ENCODE measurements at regions not wholly inside any gene's neighbourhood (a gene's known extent, or its start where the extent isn't known, plus 50 kb on each side); places are given as distances from the start of the nearest gene placed in this dataset.

- H3K9me2 ChIP-seq (ENCODE audit: insufficient read depth) = no peaks in the 10 kb centered on the region
- BruUV-seq (replicated peaks) = no TSS peak
- no peak overlapping the region for H3K4me2 ChIP-seq
- H3K36me3 ChIP-seq (ENCODE audit: low read depth) = no peaks in the 10 kb centered on the region
- H2AFZ ChIP-seq = no peak overlapping the region
- H3K9me3 ChIP-seq (ENCODE audit: insufficient read depth, low read depth) = no peaks in the 10 kb centered on the region
- H3K27me3 ChIP-seq (ENCODE audit: insufficient read depth, low read depth) = no peaks in the 10 kb centered on the region
- no peak for TF ChIP-seq EZH2 (IDR thresholded peaks at IDR 0.05; ENCODE audit: low read depth)
- TF ChIP-seq, protein P1, sequence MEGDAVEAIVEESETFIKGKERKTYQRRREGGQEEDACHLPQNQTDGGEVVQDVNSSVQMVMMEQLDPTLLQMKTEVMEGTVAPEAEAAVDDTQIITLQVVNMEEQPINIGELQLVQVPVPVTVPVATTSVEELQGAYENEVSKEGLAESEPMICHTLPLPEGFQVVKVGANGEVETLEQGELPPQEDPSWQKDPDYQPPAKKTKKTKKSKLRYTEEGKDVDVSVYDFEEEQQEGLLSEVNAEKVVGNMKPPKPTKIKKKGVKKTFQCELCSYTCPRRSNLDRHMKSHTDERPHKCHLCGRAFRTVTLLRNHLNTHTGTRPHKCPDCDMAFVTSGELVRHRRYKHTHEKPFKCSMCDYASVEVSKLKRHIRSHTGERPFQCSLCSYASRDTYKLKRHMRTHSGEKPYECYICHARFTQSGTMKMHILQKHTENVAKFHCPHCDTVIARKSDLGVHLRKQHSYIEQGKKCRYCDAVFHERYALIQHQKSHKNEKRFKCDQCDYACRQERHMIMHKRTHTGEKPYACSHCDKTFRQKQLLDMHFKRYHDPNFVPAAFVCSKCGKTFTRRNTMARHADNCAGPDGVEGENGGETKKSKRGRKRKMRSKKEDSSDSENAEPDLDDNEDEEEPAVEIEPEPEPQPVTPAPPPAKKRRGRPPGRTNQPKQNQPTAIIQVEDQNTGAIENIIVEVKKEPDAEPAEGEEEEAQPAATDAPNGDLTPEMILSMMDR (conservative IDR thresholded peaks at IDR 0.05) = no peak
- H3K27ac ChIP-seq = no peak overlapping the region
- intact Hi-C loops (cut with micrococcal nuclease; ENCODE audit: unreplicated experiment) = no loop called here
- peaks cover 14% of the 10 kb centered on the region for H3K4me1 ChIP-seq (replicated peaks; ENCODE audit: insufficient read depth)
- H3F3A ChIP-seq (ENCODE audit: insufficient read depth, low read depth) = peaks cover 8% of the 10 kb centered on the region
- ChIA-PET POLR2A (ENCODE audit: unreplicated experiment) (interaction anchor here (0.5 kb wide), 1 partner anchor 13 kb away, joined by 6 read pairs; no protein-coding TSS in a partner anchor), CTCF (no interaction called here)
- no peak for DNase-seq
- H3K4me3 ChIP-seq = no peak overlapping the region
- no peaks in the 10 kb centered on the region for H4K20me1 ChIP-seq (ENCODE audit: insufficient read depth)
- no peaks in the 10 kb centered on the region for H3K79me2 ChIP-seq (ENCODE audit: low read depth)
Measured at GRCh38 chr14:61183196-61183885, 97.8 kb downstream of the TMEM30B start.

DNA sequence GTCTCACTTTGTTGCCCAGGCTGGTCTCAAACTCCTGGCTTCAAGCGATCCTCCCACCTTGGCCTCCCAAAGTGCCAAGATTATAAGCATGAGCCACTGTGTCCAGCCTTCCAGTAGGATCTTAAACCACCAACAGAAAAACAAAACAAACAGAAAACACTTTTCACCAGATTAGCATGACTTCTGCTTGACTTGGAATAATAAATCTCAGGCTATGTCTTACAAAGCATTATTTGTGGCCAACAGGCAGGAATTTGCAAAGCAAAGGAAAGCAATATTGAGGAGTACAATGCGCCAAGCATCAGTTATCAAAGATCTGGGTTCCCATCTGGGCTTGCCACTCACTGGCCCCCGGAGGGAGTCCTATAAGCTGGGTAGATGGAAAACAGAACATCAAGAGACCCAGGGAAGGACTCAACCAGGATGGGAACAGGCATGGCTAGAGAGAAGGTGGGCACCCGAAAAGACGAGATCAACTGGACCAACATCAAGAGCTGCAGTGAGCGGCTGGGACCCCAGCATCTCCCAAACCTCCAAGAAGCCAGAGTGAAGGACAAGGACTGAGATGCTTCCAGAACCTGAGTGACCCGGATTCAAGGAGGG is 101.2 kb downstream of the TMEM30B start:
- no peaks in the 10 kb centered on the region for H3K79me2 ChIP-seq (ENCODE audit: low read depth)
- no TSS peak for BruUV-seq (replicated peaks)
- no peak overlapping the region; the same call in 1 of the 2 replicates for H3K4me2 ChIP-seq
- intact Hi-C loops (cut with micrococcal nuclease; ENCODE audit: unreplicated experiment) = loop anchor here (2.0 to 5.0 kb wide), 3 partner anchors 197 to 533 kb away; partner anchors contain the start of genes SIX1 and SIX4
- H3K4me3 ChIP-seq = no peak overlapping the region
- peak overlapping the region; percentile 98 for H3K27ac ChIP-seq
- no peaks in the 10 kb centered on the region for H3K27me3 ChIP-seq (ENCODE audit: insufficient read depth, low read depth)
- H3F3A ChIP-seq (ENCODE audit: insufficient read depth, low read depth) = peaks cover 28% of the 10 kb centered on the region
- H3K9me2 ChIP-seq (ENCODE audit: insufficient read depth) = no peaks in the 10 kb centered on the region
- TF ChIP-seq, protein P1 (conservative IDR thresholded peaks at IDR 0.05) = no peak
- TF ChIP-seq EZH2 (IDR thresholded peaks at IDR 0.05; ENCODE audit: low read depth) = no peak
- no peaks in the 10 kb centered on the region for H3K9me3 ChIP-seq (ENCODE audit: insufficient read depth, low read depth)
- no peaks in the 10 kb centered on the region for H3K36me3 ChIP-seq (ENCODE audit: low read depth)
- peaks cover 43% of the 10 kb centered on the region for H3K4me1 ChIP-seq (replicated peaks; ENCODE audit: insufficient read depth)
- DNase-seq = no peak
- H2AFZ ChIP-seq = no peak overlapping the region; the same call in 1 of the 2 replicates
- no peaks in the 10 kb centered on the region for H4K20me1 ChIP-seq (ENCODE audit: insufficient read depth)
- CTCF ChIA-PET = interaction anchor here (0.7 kb wide), 1 partner anchor 37 kb away, joined by 7 read pairs; no protein-coding TSS in a partner anchor
- POLR2A ChIA-PET (ENCODE audit: unreplicated experiment) = interaction anchor here (0.6 kb wide), 1 partner anchor 533 kb away, joined by 30 read pairs; no protein-coding TSS in a partner anchor

- H3K4me1 ChIP-seq (replicated peaks; ENCODE audit: insufficient read depth) = peaks cover 47% of the 10 kb centered on the region
- peak overlapping the region; percentile 6; the same call in 1 of the 2 replicates for H2AFZ ChIP-seq
- BruUV-seq (replicated peaks) = no TSS peak
- TF ChIP-seq EZH2 (IDR thresholded peaks at IDR 0.05; ENCODE audit: low read depth) = no peak
- TF ChIP-seq, protein P1 (conservative IDR thresholded peaks at IDR 0.05) = no peak
- peaks cover 28% of the 10 kb centered on the region for H3F3A ChIP-seq (ENCODE audit: insufficient read depth, low read depth)
- H3K79me2 ChIP-seq (ENCODE audit: low read depth) = no peaks in the 10 kb centered on the region
- intact Hi-C loops (cut with micrococcal nuclease; ENCODE audit: unreplicated experiment) = loop anchor here (2.0 to 5.0 kb wide), 3 partner anchors 196 to 532 kb away; partner anchors contain the start of genes SIX1 and SIX4
- no peaks in the 10 kb centered on the region for H3K36me3 ChIP-seq (ENCODE audit: low read depth)
- no peaks in the 10 kb centered on the region for H3K9me2 ChIP-seq (ENCODE audit: insufficient read depth)
- ChIA-PET POLR2A (ENCODE audit: unreplicated experiment) (interaction anchor here (0.7 kb wide), 1 partner anchor 102 kb away, joined by 6 read pairs; no protein-coding TSS in a partner anchor), CTCF (no interaction called here)
- H4K20me1 ChIP-seq (ENCODE audit: insufficient read depth) = no peaks in the 10 kb centered on the region
- no peaks in the 10 kb centered on the region for H3K9me3 ChIP-seq (ENCODE audit: insufficient read depth, low read depth)
- H3K4me2 ChIP-seq = peak overlapping the region; percentile 86
- no peaks in the 10 kb centered on the region for H3K27me3 ChIP-seq (ENCODE audit: insufficient read depth, low read depth)
- peak overlapping the region; percentile 98 for H3K27ac ChIP-seq
- no peak overlapping the region for H3K4me3 ChIP-seq
- DNase-seq = peak in 1 of 2 experiments; percentile 25
Measured at GRCh38 chr14:61179061-61179690, 102.0 kb downstream of the TMEM30B start.
